ENCODE measurements at regions not wholly inside any gene's neighbourhood (a gene's known extent, or its start where the extent isn't known, plus 50 kb on each side); places are given as distances from the start of the nearest gene placed in this dataset.

DNA sequence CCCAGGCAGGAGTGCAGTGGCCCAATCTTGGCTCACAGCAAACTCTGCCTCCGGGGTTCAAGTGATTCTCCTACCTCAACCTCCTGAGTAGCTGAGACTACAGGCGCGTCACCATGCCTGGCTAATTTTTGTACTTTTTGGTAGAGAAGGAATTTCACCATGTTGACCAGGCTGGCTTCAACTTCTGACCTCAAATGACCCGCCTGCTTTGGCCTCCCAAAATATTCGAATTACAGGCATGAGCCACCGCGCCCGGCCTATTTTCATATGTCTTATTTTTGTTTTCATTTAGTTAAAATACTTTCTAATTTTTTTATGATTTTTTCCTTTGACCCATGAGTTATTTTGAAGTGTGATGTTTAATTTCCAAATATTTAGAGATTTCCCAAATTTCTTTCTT lies 143.6 kb upstream of the VRK1 start:
- no peak overlapping the region for H3K27ac ChIP-seq (ENCODE audit: low read length)
- no peaks in the 10 kb centered on the region for H4K20me1 ChIP-seq (ENCODE audit: insufficient read depth, low read depth, low read length)
- H3K27me3 ChIP-seq (ENCODE audit: low read length): peaks cover 5% of the 10 kb centered on the region; the same call in 1 of the 2 replicates

DNA sequence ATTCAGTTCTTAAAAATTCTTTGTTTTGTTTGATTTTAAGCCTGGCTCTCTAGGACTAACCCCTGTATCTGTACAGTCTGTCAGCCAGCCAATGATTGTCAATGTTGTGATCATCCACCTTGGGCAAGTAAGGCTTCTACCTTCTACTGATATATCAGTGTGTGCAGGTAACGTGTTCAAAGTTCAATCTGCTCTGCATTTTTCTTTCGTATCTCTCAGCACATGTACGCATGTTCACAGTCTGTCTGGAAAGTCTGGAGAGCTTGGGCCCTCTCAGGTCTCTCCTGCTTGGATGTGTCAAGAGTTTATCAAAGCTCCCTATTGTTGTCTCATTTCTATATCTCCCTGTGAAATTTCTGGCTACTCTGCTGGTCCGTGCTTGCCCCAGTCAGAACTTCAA lies 138.6 kb upstream of the VRK1 start:
- no peak overlapping the region for H3K9ac ChIP-seq (ENCODE audit: low read length)
- peaks cover 4% of the 10 kb centered on the region; the same call in 1 of the 2 replicates for H3K27me3 ChIP-seq (ENCODE audit: low read length)
- H3K36me3 ChIP-seq (ENCODE audit: insufficient read depth, low read length): no peaks in the 10 kb centered on the region
- H2AFZ ChIP-seq (ENCODE audit: low read length): no peak overlapping the region
- H3K27ac ChIP-seq (ENCODE audit: low read length): no peak overlapping the region
- H3K4me2 ChIP-seq (ENCODE audit: low read depth, low read length, poor library complexity, severe bottlenecking): no peak overlapping the region
- no peaks in the 10 kb centered on the region for H3K9me2 ChIP-seq (replicated peaks; ENCODE audit: insufficient read depth, low read length)
- H3K79me2 ChIP-seq (ENCODE audit: low read length): no peaks in the 10 kb centered on the region
- H3K4me3 ChIP-seq (ENCODE audit: low read length): no peak overlapping the region
- H3K4me1 ChIP-seq (ENCODE audit: low read length): peaks cover 11% of the 10 kb centered on the region
- no peaks in the 10 kb centered on the region for H4K20me1 ChIP-seq (ENCODE audit: insufficient read depth, low read depth, low read length)
- DNase-seq: no peak
- 0 out of 2 replicates have a peak, but pooled peaks cover 4% of the 10 kb centered on the region for H3K9me3 ChIP-seq (ENCODE audit: low read length)

More for the DNA sequence above, 143.6 kb upstream of the VRK1 start:
- no peak overlapping the region for H3K4me2 ChIP-seq (ENCODE audit: low read depth, low read length, poor library complexity, severe bottlenecking)
- H3K36me3 ChIP-seq (ENCODE audit: insufficient read depth, low read length): no peaks in the 10 kb centered on the region; the same call in 1 of the 2 replicates
- H3K4me3 ChIP-seq (ENCODE audit: low read length): no peak overlapping the region
- peaks cover 11% of the 10 kb centered on the region for H3K4me1 ChIP-seq (ENCODE audit: low read length)
- no peak overlapping the region for H2AFZ ChIP-seq (ENCODE audit: low read length)
- no peak overlapping the region for H3K9ac ChIP-seq (ENCODE audit: low read length)
- H3K79me2 ChIP-seq (ENCODE audit: low read length): no peaks in the 10 kb centered on the region
- peaks cover 5% of the 10 kb centered on the region for H3K9me3 ChIP-seq (ENCODE audit: low read length)
- no peak for DNase-seq
- H3K9me2 ChIP-seq (replicated peaks; ENCODE audit: insufficient read depth, low read length): no peaks in the 10 kb centered on the region

DNA sequence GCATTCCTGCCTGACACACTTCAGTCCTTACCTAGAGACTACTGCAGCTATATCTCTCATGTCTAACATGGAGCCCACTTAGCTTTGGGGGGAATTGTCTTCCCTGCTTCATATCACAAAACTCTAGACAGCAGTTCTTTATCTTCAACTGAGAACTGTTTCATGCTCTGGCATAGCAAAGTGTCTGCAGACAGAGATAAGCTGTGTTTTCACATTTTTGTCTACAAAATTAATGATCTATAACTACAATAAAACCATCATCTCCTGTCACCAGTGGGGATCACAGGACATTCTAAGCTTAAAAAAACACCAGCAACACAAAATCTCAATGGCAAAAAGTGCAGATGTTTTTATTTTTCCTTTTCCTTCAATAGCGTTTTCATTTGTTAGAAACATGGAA lies 137.1 kb upstream of the VRK1 start:
- Histone ChIP-seq H3K27me3 (ENCODE audit: low read length) (peaks cover 4% of the 10 kb centered on the region; the same call in 1 of the 2 replicates), H3K36me3 (ENCODE audit: insufficient read depth, low read length) (no peaks in the 10 kb centered on the region), H3K4me3 (ENCODE audit: low read length) (no peak overlapping the region), H3K9ac (ENCODE audit: low read length) (no peak overlapping the region), H2AFZ (ENCODE audit: low read length) (no peak overlapping the region), H3K79me2 (ENCODE audit: low read length) (no peaks in the 10 kb centered on the region), H4K20me1 (ENCODE audit: insufficient read depth, low read depth, low read length) (no peaks in the 10 kb centered on the region), H3K27ac (ENCODE audit: low read length) (no peak overlapping the region), H3K4me2 (ENCODE audit: low read depth, low read length, poor library complexity, severe bottlenecking) (no peak overlapping the region), H3K9me3 (ENCODE audit: low read length) (0 out of 2 replicates have a peak, but pooled peaks cover 4% of the 10 kb centered on the region), H3K4me1 (ENCODE audit: low read length) (peaks cover 23% of the 10 kb centered on the region), H3K9me2 (replicated peaks; ENCODE audit: insufficient read depth, low read length) (no peaks in the 10 kb centered on the region)
- DNase-seq: no peak

DNA sequence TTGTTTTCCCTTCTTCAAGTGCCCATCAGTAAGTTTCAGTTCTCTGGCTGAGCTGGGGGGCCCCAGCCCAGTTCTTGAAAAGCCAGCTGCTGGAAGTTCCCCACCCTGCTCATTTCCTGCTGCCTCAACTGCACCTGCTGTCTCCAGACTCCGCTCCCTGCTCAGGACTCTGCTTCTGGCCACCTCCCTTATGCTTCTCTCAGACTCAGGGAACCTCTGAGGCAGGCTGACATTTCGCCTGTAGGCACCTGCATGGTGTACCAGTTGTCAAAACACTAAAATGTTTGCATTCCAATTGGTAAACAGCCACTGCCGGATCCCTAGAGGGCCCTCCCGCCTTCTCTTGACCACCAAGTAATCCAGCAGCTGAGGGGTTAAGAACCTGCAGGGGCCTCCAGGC lies 136.5 kb upstream of the VRK1 start:
- DNase-seq: no peak
- no peak overlapping the region for H2AFZ ChIP-seq (ENCODE audit: low read length)
- H3K4me2 ChIP-seq (ENCODE audit: low read depth, low read length, poor library complexity, severe bottlenecking): no peak overlapping the region
- no peak overlapping the region for H3K27ac ChIP-seq (ENCODE audit: low read length)
- no peaks in the 10 kb centered on the region for H3K36me3 ChIP-seq (ENCODE audit: insufficient read depth, low read length)
- H3K9ac ChIP-seq (ENCODE audit: low read length): no peak overlapping the region
- H4K20me1 ChIP-seq (ENCODE audit: insufficient read depth, low read depth, low read length): no peaks in the 10 kb centered on the region
- H3K4me1 ChIP-seq (ENCODE audit: low read length): peaks cover 28% of the 10 kb centered on the region
- no peaks in the 10 kb centered on the region for H3K9me2 ChIP-seq (replicated peaks; ENCODE audit: insufficient read depth, low read length)
- 0 out of 2 replicates have a peak, but pooled peaks cover 4% of the 10 kb centered on the region for H3K9me3 ChIP-seq (ENCODE audit: low read length)
- no peaks in the 10 kb centered on the region for H3K79me2 ChIP-seq (ENCODE audit: low read length)
- no peak overlapping the region for H3K4me3 ChIP-seq (ENCODE audit: low read length)
- H3K27me3 ChIP-seq (ENCODE audit: low read length): peaks cover 4% of the 10 kb centered on the region; the same call in 1 of the 2 replicates

DNA sequence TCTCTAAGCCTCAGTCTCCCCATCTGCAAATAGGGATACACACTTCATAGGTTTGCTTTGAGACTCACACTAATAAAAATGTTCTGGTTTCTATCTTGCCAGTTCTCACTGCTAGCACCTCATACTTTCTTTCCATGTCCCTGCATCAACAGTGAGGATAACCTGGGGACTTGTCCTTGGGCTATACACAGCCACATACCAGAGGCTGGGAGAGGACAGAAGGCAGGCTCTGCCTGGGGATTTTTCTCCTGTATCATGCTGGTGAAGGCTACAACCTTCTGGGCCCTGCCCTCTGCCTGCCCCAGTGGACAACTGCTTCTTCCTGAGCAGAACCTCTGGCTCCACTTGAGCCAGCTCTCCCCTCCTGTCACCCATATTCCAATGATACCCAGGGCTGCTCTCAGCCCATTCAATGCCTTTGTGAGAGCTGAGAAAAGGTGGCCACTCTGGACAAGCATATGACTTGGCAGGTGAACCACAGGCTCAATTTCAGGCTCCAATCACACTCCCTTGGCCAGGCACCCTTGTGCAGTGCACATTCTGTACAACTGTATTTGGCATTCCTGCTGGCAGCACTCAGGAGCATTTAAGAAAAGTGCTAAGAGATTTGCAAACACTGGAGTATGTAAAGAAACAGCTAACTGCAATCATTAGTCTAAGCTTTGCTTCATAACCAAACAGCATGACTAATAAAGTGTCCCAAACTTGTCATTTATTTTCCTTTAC lies 135.8 kb upstream of the VRK1 start:
- DNase-seq: no peak
- H3K4me3 ChIP-seq (ENCODE audit: low read length): no peak overlapping the region
- H3K79me2 ChIP-seq (ENCODE audit: low read length): no peaks in the 10 kb centered on the region

DNA sequence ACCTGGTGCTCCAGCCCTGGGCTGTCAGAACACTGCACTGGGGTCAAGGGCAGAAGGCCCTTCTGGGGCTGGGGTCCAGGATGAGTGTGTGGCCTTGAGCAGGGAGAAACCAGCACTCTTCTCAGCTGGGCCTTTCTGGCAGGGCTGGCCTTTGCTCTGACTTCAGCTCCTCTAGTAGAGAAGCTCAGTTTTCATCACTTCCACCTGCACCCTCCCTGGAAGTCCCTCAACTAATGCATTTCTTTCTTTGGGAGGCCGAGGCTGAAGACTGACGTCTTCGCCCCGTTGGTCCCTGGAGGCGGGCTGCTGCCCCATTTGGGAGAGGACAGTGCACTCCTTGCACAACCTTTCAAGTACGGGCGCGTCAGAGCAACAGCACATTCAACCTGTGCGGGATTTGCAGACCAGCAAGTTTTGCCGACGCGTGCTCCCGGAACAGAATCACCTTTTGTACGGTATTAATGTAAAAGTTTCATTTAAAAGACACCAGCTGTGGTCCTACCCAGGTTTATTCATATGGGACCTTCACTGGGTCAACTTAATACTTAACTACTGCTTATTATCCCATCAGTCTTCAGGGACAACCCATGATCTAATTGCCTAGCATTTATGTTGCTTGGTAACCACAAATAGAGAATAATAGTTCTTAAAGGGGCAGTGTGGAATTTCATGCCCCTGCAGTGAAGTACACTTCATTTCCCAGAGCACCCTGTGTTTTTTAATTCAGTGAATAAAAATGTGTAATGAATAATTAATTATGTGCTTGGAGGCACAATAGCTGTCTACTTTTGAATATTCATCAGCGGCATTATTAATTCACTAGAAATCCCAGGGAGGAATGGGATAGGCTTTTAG lies 134.8 kb upstream of the VRK1 start:
- no peaks in the 10 kb centered on the region for H3K9me2 ChIP-seq (replicated peaks; ENCODE audit: insufficient read depth, low read length)
- no peak overlapping the region for H3K4me2 ChIP-seq (ENCODE audit: low read depth, low read length, poor library complexity, severe bottlenecking)
- H2AFZ ChIP-seq (ENCODE audit: low read length): no peak overlapping the region
- H3K27ac ChIP-seq (ENCODE audit: low read length): no peak overlapping the region
- peaks cover 4% of the 10 kb centered on the region; the same call in 1 of the 2 replicates for H3K27me3 ChIP-seq (ENCODE audit: low read length)
- no peaks in the 10 kb centered on the region for H4K20me1 ChIP-seq (ENCODE audit: insufficient read depth, low read depth, low read length)
- no peak overlapping the region for H3K9ac ChIP-seq (ENCODE audit: low read length)
- DNase-seq: no peak
- H3K4me3 ChIP-seq (ENCODE audit: low read length): no peak overlapping the region
- H3K79me2 ChIP-seq (ENCODE audit: low read length): no peaks in the 10 kb centered on the region
- no peaks in the 10 kb centered on the region for H3K36me3 ChIP-seq (ENCODE audit: insufficient read depth, low read length)
- H3K9me3 ChIP-seq (ENCODE audit: low read length): 0 out of 2 replicates have a peak, but pooled peaks cover 3% of the 10 kb centered on the region
- H3K4me1 ChIP-seq (ENCODE audit: low read length): peaks cover 44% of the 10 kb centered on the region

More for the DNA sequence above, 135.8 kb upstream of the VRK1 start:
- Histone ChIP-seq H4K20me1 (ENCODE audit: insufficient read depth, low read depth, low read length) (no peaks in the 10 kb centered on the region), H3K9ac (ENCODE audit: low read length) (no peak overlapping the region), H3K27ac (ENCODE audit: low read length) (no peak overlapping the region), H3K4me2 (ENCODE audit: low read depth, low read length, poor library complexity, severe bottlenecking) (no peak overlapping the region), H2AFZ (ENCODE audit: low read length) (no peak overlapping the region), H3K9me3 (ENCODE audit: low read length) (0 out of 2 replicates have a peak, but pooled peaks cover 4% of the 10 kb centered on the region), H3K27me3 (ENCODE audit: low read length) (peaks cover 4% of the 10 kb centered on the region; the same call in 1 of the 2 replicates), H3K4me1 (ENCODE audit: low read length) (peaks cover 36% of the 10 kb centered on the region), H3K9me2 (replicated peaks; ENCODE audit: insufficient read depth, low read length) (no peaks in the 10 kb centered on the region), H3K36me3 (ENCODE audit: insufficient read depth, low read length) (no peaks in the 10 kb centered on the region)

DNA sequence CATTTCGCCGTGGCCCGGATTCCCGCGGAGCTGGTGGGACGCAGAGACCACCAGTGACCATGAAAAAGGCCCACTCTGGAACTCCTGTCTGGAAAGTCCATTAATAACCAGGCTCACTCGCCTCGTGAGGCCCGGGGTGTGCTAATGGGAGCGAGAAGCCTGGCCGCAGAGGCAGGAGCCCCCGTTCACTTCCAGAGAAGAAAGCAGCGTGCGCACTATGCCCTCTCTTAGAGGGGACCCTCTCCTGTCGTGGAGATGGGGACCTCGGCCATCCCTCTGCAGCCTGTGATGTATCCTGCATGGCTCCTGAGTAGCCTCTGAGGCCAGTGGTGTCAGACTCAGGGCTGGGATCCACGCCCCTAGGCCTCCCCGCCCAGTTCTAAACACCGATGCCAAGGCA lies 134.1 kb upstream of the VRK1 start:
- H3K9ac ChIP-seq (ENCODE audit: low read length): no peak overlapping the region
- peaks cover 4% of the 10 kb centered on the region; the same call in 1 of the 2 replicates for H3K27me3 ChIP-seq (ENCODE audit: low read length)
- H3K36me3 ChIP-seq (ENCODE audit: insufficient read depth, low read length): no peaks in the 10 kb centered on the region
- no peak for DNase-seq
- H4K20me1 ChIP-seq (ENCODE audit: insufficient read depth, low read depth, low read length): no peaks in the 10 kb centered on the region
- H2AFZ ChIP-seq (ENCODE audit: low read length): no peak overlapping the region
- H3K4me3 ChIP-seq (ENCODE audit: low read length): no peak overlapping the region
- no peaks in the 10 kb centered on the region for H3K9me2 ChIP-seq (replicated peaks; ENCODE audit: insufficient read depth, low read length)
- H3K4me1 ChIP-seq (ENCODE audit: low read length): peaks cover 44% of the 10 kb centered on the region
- H3K27ac ChIP-seq (ENCODE audit: low read length): no peak overlapping the region
- H3K4me2 ChIP-seq (ENCODE audit: low read depth, low read length, poor library complexity, severe bottlenecking): no peak overlapping the region
- no peaks in the 10 kb centered on the region for H3K9me3 ChIP-seq (ENCODE audit: low read length)
- H3K79me2 ChIP-seq (ENCODE audit: low read length): no peaks in the 10 kb centered on the region

DNA sequence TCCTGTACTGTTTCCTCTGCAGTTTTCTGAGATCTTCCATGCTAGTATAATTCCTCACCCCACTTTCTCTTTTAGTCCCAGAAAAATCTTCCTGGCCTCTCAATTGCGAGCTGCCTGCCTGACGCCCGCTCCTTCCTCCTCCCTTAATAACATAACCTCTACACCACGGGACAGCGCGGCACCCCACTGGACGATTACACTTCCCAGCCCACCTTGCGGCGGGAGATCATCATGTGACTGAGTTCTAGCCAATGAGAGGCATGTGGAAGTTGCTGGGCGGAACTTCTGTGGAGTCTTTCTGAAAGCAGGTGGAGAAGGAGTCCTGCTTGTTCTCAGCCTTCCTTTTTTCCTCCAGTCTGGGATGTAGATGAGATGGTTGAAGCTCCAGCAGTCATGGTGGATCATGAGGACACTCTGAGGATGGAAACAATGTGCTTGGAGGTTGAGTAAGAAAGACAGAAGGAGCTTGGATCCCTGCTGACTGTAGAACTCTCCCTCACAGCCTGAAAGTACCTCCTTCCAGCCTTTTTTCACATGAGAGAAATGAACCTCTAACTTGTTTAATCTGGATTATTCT lies 133.6 kb upstream of the VRK1 start:
- Histone ChIP-seq H2AFZ (ENCODE audit: low read length) (no peak overlapping the region), H3K9me3 (ENCODE audit: low read length) (no peaks in the 10 kb centered on the region), H4K20me1 (ENCODE audit: insufficient read depth, low read depth, low read length) (no peaks in the 10 kb centered on the region), H3K4me2 (ENCODE audit: low read depth, low read length, poor library complexity, severe bottlenecking) (no peak overlapping the region), H3K27me3 (ENCODE audit: low read length) (peaks cover 2% of the 10 kb centered on the region; the same call in 1 of the 2 replicates), H3K4me3 (ENCODE audit: low read length) (no peak overlapping the region), H3K27ac (ENCODE audit: low read length) (no peak overlapping the region), H3K79me2 (ENCODE audit: low read length) (no peaks in the 10 kb centered on the region), H3K9ac (ENCODE audit: low read length) (no peak overlapping the region), H3K4me1 (ENCODE audit: low read length) (peaks cover 44% of the 10 kb centered on the region), H3K36me3 (ENCODE audit: insufficient read depth, low read length) (no peaks in the 10 kb centered on the region), H3K9me2 (replicated peaks; ENCODE audit: insufficient read depth, low read length) (no peaks in the 10 kb centered on the region)
- no peak for DNase-seq
